Liver (tissue), 8 donors: ENCODE measurements at regions not wholly inside any gene's neighbourhood (a gene's known extent, or its start where the extent isn't known, plus 50 kb on each side); places are given as distances from the start of the nearest gene placed in this dataset.

ENCODE experiments used
- DNase-seq: peaks from one replicate; pipeline ENCODE4 v3.0.0-alpha.2; 2017; ENCODE audit warnings: low spot score
- H3K27ac ChIP-seq, 2 donors: one replicate each; pipeline ENCODE4 v1.7.0; 2013; ENCODE audit warnings: inconsistent platforms in 2 of 2, low read length in 2 of 2, control low read depth in 1 of 2, low read depth in 1 of 2, mild to moderate bottlenecking in 1 of 2
- H3K27me3 ChIP-seq, 4 donors: one replicate each; pipeline versions ENCODE4 v1.6.1 to v1.7.0; 2013; ENCODE audit warnings: low read length in 3 of 4, inconsistent platforms in 1 of 4, mild to moderate bottlenecking in 1 of 4, moderate library complexity in 1 of 4; ENCODE audit not compliant: control insufficient read depth in 4 of 4, insufficient read depth in 4 of 4
- H3K36me3 ChIP-seq, 4 donors: one replicate each; pipeline versions ENCODE4 v1.6.1 to v1.7.0; 2013; ENCODE audit warnings: low read length in 3 of 4, mild to moderate bottlenecking in 3 of 4, low read depth in 1 of 4, moderate library complexity in 1 of 4; ENCODE audit not compliant: control insufficient read depth in 4 of 4, insufficient read depth in 3 of 4
- H3K4me1 ChIP-seq, 4 donors: one replicate each; pipeline versions ENCODE4 v1.6.1 to v1.7.0; 2013; ENCODE audit warnings: low read length in 3 of 4, mild to moderate bottlenecking in 3 of 4, moderate library complexity in 1 of 4; ENCODE audit not compliant: control insufficient read depth in 4 of 4, insufficient read depth in 4 of 4
- H3K4me3 ChIP-seq, 3 donors: one replicate each; pipeline versions ENCODE4 v1.6.1 to v1.7.0; 2013; ENCODE audit warnings: low read length in 3 of 3, control low read depth in 1 of 3, low read depth in 1 of 3, mild to moderate bottlenecking in 1 of 3
- H3K9ac ChIP-seq, 2 donors: one replicate each; pipeline ENCODE4 v1.7.0; 2013; ENCODE audit warnings: low read length in 2 of 2, mild to moderate bottlenecking in 2 of 2, moderate library complexity in 2 of 2, control low read depth in 1 of 2, low read depth in 1 of 2
- H3K9me3 ChIP-seq, 4 donors: one replicate each; pipeline versions ENCODE4 v1.6.1 to v1.7.0; 2013; ENCODE audit warnings: low read length in 3 of 4; ENCODE audit not compliant: control insufficient read depth in 4 of 4
- EGR1 ChIP-seq, 2 donors: IDR thresholded peaks; 2 replicates each; pipeline ENCODE4 v1.6.1; 2016 to 2018; ENCODE audit warnings: antibody characterized with exemption in 2 of 2, low read depth in 2 of 2
- FOXA1 ChIP-seq: IDR thresholded peaks from 2 replicates; pipeline ENCODE4 v1.6.1; 2016; ENCODE audit warnings: antibody characterized with exemption
- FOXA2 ChIP-seq: IDR thresholded peaks from 2 replicates; pipeline ENCODE4 v1.6.1; 2016; ENCODE audit warnings: antibody characterized with exemption
- JUND ChIP-seq, 2 donors: IDR thresholded peaks; 2 replicates each; pipeline ENCODE4 v1.6.1; 2016; ENCODE audit warnings: antibody characterized with exemption in 2 of 2
- NR2F2 ChIP-seq: IDR thresholded peaks from 2 replicates; pipeline ENCODE4 v1.6.1; 2016; ENCODE audit warnings: antibody characterized with exemption
- RXRA ChIP-seq, 2 donors: IDR thresholded peaks; 2 replicates each; pipeline ENCODE4 v1.6.1; 2017 to 2018; ENCODE audit warnings: antibody characterized with exemption in 2 of 2, mild to moderate bottlenecking in 1 of 2
- TAF1 ChIP-seq: conservative IDR thresholded peaks from 2 replicates; pipeline ENCODE4 v1.6.1; 2016; ENCODE audit warnings: antibody characterized with exemption, mild to moderate bottlenecking
- WGBS: extraction: QIAGEN DNeasy Blood & Tissue Kit; methylation state at CpG from one replicate; pipeline ENCODE4 v1.1.7; 2013; 5-methylcytosine and 5-hydroxymethylcytosine counted together
- TF ChIP-seq, protein P1 (sequence below): fragments of 150-350 bp; IDR thresholded peaks from 2 replicates; pipeline ENCODE4 v1.5.1; 2017; ENCODE audit warnings: improper control_type of control experiment, low read depth, low read length; ENCODE audit not compliant: missing input control
- TF ChIP-seq, protein P2 (sequence below): IDR thresholded peaks from 2 replicates; pipeline ENCODE4 v1.6.1; 2016; ENCODE audit warnings: antibody characterized with exemption
- TF ChIP-seq, protein P3 (sequence below): IDR thresholded peaks from 2 replicates; pipeline ENCODE4 v1.6.1; 2016; ENCODE audit warnings: antibody characterized with exemption
- TF ChIP-seq, protein P4 (sequence below): IDR thresholded peaks from 2 replicates; pipeline ENCODE4 v1.6.1; 2016; ENCODE audit warnings: antibody characterized with exemption, mild to moderate bottlenecking
- TF ChIP-seq, protein P5 (sequence below): IDR thresholded peaks from 2 replicates; pipeline ENCODE4 v1.6.1; 2016; ENCODE audit warnings: antibody characterized with exemption
- donor health status: healthy.
- donor health status: healthy.
- donor health status: healthy.
- donor health status: healthy.
- donor health status: healthy.

- H3K4me1 ChIP-seq: no peaks in the 10 kb centered on the region
- TF ChIP-seq, protein P1, sequence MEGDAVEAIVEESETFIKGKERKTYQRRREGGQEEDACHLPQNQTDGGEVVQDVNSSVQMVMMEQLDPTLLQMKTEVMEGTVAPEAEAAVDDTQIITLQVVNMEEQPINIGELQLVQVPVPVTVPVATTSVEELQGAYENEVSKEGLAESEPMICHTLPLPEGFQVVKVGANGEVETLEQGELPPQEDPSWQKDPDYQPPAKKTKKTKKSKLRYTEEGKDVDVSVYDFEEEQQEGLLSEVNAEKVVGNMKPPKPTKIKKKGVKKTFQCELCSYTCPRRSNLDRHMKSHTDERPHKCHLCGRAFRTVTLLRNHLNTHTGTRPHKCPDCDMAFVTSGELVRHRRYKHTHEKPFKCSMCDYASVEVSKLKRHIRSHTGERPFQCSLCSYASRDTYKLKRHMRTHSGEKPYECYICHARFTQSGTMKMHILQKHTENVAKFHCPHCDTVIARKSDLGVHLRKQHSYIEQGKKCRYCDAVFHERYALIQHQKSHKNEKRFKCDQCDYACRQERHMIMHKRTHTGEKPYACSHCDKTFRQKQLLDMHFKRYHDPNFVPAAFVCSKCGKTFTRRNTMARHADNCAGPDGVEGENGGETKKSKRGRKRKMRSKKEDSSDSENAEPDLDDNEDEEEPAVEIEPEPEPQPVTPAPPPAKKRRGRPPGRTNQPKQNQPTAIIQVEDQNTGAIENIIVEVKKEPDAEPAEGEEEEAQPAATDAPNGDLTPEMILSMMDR: no peak
- TF ChIP-seq JUND (IDR thresholded peaks at IDR 0.05): no peak
- TF ChIP-seq, protein P2, sequence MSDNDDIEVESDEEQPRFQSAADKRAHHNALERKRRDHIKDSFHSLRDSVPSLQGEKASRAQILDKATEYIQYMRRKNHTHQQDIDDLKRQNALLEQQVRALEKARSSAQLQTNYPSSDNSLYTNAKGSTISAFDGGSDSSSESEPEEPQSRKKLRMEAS: no peak
- TF ChIP-seq, protein P3, sequence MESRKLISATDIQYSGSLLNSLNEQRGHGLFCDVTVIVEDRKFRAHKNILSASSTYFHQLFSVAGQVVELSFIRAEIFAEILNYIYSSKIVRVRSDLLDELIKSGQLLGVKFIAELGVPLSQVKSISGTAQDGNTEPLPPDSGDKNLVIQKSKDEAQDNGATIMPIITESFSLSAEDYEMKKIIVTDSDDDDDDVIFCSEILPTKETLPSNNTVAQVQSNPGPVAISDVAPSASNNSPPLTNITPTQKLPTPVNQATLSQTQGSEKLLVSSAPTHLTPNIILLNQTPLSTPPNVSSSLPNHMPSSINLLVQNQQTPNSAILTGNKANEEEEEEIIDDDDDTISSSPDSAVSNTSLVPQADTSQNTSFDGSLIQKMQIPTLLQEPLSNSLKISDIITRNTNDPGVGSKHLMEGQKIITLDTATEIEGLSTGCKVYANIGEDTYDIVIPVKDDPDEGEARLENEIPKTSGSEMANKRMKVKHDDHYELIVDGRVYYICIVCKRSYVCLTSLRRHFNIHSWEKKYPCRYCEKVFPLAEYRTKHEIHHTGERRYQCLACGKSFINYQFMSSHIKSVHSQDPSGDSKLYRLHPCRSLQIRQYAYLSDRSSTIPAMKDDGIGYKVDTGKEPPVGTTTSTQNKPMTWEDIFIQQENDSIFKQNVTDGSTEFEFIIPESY: no peak
- no peak for TF ChIP-seq RXRA (IDR thresholded peaks at IDR 0.05)
- no peak for TF ChIP-seq TAF1
- TF ChIP-seq FOXA2: no peak
- no peak overlapping the region for H3K9ac ChIP-seq
- 95% methylated on average over 11 of the region's 11 CpGs for WGBS
- no peak overlapping the region for H3K27ac ChIP-seq
- H3K27me3 ChIP-seq: no peaks in the 10 kb centered on the region
- H3K9me3 ChIP-seq: peaks cover 0 to 4% (median 0%) of the 10 kb centered on the region in 4 donors
- DNase-seq: no peak
- no peaks in the 10 kb centered on the region for H3K36me3 ChIP-seq
- H3K4me3 ChIP-seq: no peak overlapping the region
Observed at GRCh38 chr2:173625315-173625714, 270.6 kb downstream of the CDCA7 start.

DNA sequence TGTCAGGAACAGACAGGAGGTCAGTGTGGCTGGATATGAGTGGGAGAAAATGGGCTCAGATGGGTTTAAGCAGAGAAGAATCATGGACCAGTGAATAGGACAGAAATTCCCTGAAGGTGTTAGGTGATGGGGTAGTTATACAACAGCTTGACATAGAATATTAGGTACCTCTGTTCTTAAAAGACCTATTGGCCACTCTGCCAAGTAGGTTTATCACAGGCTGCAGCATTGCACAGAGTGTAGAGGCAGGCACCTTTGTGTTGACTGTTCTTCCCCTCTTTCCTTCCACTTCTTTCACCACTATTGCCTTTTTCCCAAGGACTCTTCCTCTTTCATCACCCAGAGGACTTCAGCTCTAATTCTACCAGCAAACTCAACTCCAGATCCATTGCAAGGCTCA is 274.4 kb downstream of the CDCA7 start:
- TF ChIP-seq, protein P4, sequence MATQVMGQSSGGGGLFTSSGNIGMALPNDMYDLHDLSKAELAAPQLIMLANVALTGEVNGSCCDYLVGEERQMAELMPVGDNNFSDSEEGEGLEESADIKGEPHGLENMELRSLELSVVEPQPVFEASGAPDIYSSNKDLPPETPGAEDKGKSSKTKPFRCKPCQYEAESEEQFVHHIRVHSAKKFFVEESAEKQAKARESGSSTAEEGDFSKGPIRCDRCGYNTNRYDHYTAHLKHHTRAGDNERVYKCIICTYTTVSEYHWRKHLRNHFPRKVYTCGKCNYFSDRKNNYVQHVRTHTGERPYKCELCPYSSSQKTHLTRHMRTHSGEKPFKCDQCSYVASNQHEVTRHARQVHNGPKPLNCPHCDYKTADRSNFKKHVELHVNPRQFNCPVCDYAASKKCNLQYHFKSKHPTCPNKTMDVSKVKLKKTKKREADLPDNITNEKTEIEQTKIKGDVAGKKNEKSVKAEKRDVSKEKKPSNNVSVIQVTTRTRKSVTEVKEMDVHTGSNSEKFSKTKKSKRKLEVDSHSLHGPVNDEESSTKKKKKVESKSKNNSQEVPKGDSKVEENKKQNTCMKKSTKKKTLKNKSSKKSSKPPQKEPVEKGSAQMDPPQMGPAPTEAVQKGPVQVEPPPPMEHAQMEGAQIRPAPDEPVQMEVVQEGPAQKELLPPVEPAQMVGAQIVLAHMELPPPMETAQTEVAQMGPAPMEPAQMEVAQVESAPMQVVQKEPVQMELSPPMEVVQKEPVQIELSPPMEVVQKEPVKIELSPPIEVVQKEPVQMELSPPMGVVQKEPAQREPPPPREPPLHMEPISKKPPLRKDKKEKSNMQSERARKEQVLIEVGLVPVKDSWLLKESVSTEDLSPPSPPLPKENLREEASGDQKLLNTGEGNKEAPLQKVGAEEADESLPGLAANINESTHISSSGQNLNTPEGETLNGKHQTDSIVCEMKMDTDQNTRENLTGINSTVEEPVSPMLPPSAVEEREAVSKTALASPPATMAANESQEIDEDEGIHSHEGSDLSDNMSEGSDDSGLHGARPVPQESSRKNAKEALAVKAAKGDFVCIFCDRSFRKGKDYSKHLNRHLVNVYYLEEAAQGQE: no peak
- TF ChIP-seq, protein P2: no peak
- TF ChIP-seq, protein P5, sequence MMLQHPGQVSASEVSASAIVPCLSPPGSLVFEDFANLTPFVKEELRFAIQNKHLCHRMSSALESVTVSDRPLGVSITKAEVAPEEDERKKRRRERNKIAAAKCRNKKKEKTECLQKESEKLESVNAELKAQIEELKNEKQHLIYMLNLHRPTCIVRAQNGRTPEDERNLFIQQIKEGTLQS: no peak
- TF ChIP-seq EGR1 (IDR thresholded peaks at IDR 0.05; ENCODE audit: low read depth in 2 of 2): no peak
- TF ChIP-seq FOXA2: no peak
- TF ChIP-seq RXRA (IDR thresholded peaks at IDR 0.05): no peak
- no peak for TF ChIP-seq TAF1
- TF ChIP-seq FOXA1: no peak
- TF ChIP-seq NR2F2: no peak
- no peak for TF ChIP-seq JUND (IDR thresholded peaks at IDR 0.05)
- H3K9ac ChIP-seq: no peak overlapping the region
- no peaks in the 10 kb centered on the region for H3K36me3 ChIP-seq
- no peaks in the 10 kb centered on the region for H3K9me3 ChIP-seq
- H3K27me3 ChIP-seq: no peaks in the 10 kb centered on the region
- H3K27ac ChIP-seq: no peak overlapping the region
- H3K4me1 ChIP-seq: no peaks in the 10 kb centered on the region
- no peak for DNase-seq
- H3K4me3 ChIP-seq: no peak overlapping the region
